Neural progenitor cell (in vitro differentiated cells): ENCODE measurements at regions not wholly inside any gene's neighbourhood (a gene's known extent, or its start where the extent isn't known, plus 50 kb on each side); places are given as distances from the start of the nearest gene placed in this dataset.

Experiments used
- EZH2 ChIP-seq: fragments of 200-600 bp; sonication (generic); IDR thresholded peaks from 2 replicates; pipeline ENCODE4 v1.6.1; 2017; ENCODE audit warnings: antibody characterized with exemption, mild to moderate bottlenecking, moderate library complexity
- EZH2phosphoT487 ChIP-seq: fragments of 200-600 bp; sonication (generic); IDR thresholded peaks from 2 replicates; pipeline ENCODE4 v1.6.1; 2017; ENCODE audit warnings: antibody characterized with exemption
- TF ChIP-seq, protein P1 (sequence below): fragments of 200-600 bp; sonication (generic); IDR thresholded peaks from 2 replicates; pipeline ENCODE4 v1.5.1; 2017; ENCODE audit warnings: antibody characterized with exemption, mild to moderate bottlenecking

DNA sequence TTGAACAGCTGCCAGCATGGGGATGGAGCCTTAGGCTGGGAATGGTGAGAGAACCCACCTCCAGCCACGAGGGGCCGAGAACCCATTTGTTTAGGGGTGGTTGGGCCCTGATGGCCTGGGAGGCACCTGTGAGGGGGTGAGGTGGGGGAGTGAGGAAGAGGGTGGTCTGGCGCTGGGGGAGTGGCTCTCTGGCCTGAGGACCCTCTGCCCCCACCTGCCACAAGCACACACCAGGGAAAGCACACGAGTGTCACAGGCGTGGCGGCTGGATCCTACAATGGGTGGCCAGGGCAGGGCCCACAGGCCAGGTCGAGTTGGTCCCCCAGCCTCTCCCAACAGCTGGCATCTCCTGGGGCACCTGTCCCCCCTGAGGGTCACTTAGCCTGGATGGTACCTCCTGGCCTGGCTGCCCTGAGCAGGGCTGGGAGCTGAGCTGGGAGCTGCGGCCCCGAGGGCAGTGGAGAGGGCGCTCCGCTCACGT lies 340.5 kb downstream of the TMEM121 start:
- TF ChIP-seq, protein P1, sequence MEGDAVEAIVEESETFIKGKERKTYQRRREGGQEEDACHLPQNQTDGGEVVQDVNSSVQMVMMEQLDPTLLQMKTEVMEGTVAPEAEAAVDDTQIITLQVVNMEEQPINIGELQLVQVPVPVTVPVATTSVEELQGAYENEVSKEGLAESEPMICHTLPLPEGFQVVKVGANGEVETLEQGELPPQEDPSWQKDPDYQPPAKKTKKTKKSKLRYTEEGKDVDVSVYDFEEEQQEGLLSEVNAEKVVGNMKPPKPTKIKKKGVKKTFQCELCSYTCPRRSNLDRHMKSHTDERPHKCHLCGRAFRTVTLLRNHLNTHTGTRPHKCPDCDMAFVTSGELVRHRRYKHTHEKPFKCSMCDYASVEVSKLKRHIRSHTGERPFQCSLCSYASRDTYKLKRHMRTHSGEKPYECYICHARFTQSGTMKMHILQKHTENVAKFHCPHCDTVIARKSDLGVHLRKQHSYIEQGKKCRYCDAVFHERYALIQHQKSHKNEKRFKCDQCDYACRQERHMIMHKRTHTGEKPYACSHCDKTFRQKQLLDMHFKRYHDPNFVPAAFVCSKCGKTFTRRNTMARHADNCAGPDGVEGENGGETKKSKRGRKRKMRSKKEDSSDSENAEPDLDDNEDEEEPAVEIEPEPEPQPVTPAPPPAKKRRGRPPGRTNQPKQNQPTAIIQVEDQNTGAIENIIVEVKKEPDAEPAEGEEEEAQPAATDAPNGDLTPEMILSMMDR = no peak
- TF ChIP-seq EZH2 (no peak), EZH2phosphoT487 (no peak)
